Testis (tissue), 2 donors: ENCODE measurements at regions not wholly inside any gene's neighbourhood (a gene's known extent, or its start where the extent isn't known, plus 50 kb on each side); places are given as distances from the start of the nearest gene placed in this dataset.

ENCODE experiments used
- CTCF ChIP-seq, 3 experiments: fragments of 450-650 bp in 2 of 3; fragments of 200-600 bp in 1 of 3; sonication (generic) in 1 of 3; IDR thresholded peaks; one replicate each; pipeline ENCODE4 v1.5.1; 2016 to 2019; ENCODE audit warnings: antibody characterized with exemption in 3 of 3, mild to moderate bottlenecking in 2 of 3, moderate library complexity in 1 of 3
- POLR2A ChIP-seq: fragments of 450-650 bp; IDR thresholded peaks from one replicate; pipeline ENCODE4 v1.6.1; 2017; ENCODE audit warnings: antibody characterized with exemption, mild to moderate bottlenecking, moderate library complexity

GRCh38 chr1:71273334-71273733 lies 192.5 kb upstream of the ZRANB2 start:
- TF ChIP-seq CTCF (IDR thresholded peaks at IDR 0.05) (no peak), POLR2A (no peak)
